ENCODE measurements at regions not wholly inside any gene's neighbourhood (a gene's known extent, or its start where the extent isn't known, plus 50 kb on each side); places are given as distances from the start of the nearest gene placed in this dataset.
"Not testable (repeated sequence)": the region's sequence is repeated elsewhere in the genome, so short reads cannot be mapped to it uniquely, and the experiment has no call there.

GRCh38 chr2:7097353-7097895, 180.2 kb downstream of the RNF144A start:
- no peak overlapping the region for H3K4me3 ChIP-seq (replicated peaks in 1 of 3; ENCODE audit: low read depth in 2 of 3, low read length in 3 of 3)
- intact Hi-C loops (cut with micrococcal nuclease), result loop anchor here (5.0 to 10.0 kb wide), 4 partner anchors 105 to 1587 kb away; partner anchors contain the start of gene ID2 (in 1 of the 2)
- Mint-ChIP-seq H3K4me1 (peaks cover 6% of the 10 kb centered on the region), H3K36me3 (no peaks in the 10 kb centered on the region), H3K27me3 (ENCODE audit: low read depth in 3 of 3) (peaks cover 0 to 7% (median 3%) of the 10 kb centered on the region in 3 donors), H3K9me3 (peaks cover 0 to 5% (median 2%) of the 10 kb centered on the region in 7 donors), H3K27ac (peak overlapping the region in 3 of 7 donors; percentile 1 to 75 (median 32)), H3K4me3 (peak overlapping the region in 1 of 2 donors; percentile 83)
- H3K9me3 ChIP-seq (replicated peaks in 1 of 2; ENCODE audit: control insufficient read depth in 1 of 2, insufficient read depth in 1 of 2, low read length in 2 of 2), result no peaks in the 10 kb centered on the region
- DNase-seq, result peak; percentile 59 to 75 (median 69)
- H3K27me3 ChIP-seq (ENCODE audit: control insufficient read depth in 2 of 2, insufficient read depth in 2 of 2, low read length in 2 of 2), result no peaks in the 10 kb centered on the region
- no peaks in the 10 kb centered on the region for H3K79me2 ChIP-seq (ENCODE audit: insufficient read depth, low read length)
- WGBS (ENCODE audit: insufficient coverage), result 2% methylated on average over 10 of the region's 18 CpGs
- H2AFZ ChIP-seq (ENCODE audit: insufficient read depth, low read depth, low read length, poor library complexity, severe bottlenecking), result peak overlapping the region; percentile 75
- peak overlapping the region; percentile 34 for H3K4me2 ChIP-seq (replicated peaks; ENCODE audit: extremely low read depth, low read length, poor library complexity, severe bottlenecking)
- peaks cover 3 to 4% of the 10 kb centered on the region in 2 donors for H3K4me1 ChIP-seq (ENCODE audit: control insufficient read depth in 1 of 2, insufficient read depth in 2 of 2, low read length in 2 of 2)
- H3K36me3 ChIP-seq (replicated peaks in 1 of 2; ENCODE audit: control insufficient read depth in 1 of 2, insufficient read depth in 2 of 2, low read length in 2 of 2), result no peaks in the 10 kb centered on the region
- no peak overlapping the region for H3K9ac ChIP-seq (ENCODE audit: insufficient read depth, low read length, poor library complexity, severe bottlenecking)
- H3K27ac ChIP-seq (ENCODE audit: low read depth in 1 of 2, low read length in 2 of 2), result no peak overlapping the region
- peak; percentile 97 for TF ChIP-seq CTCF (IDR thresholded peaks at IDR 0.05)
- no peaks in the 10 kb centered on the region for H4K20me1 ChIP-seq (ENCODE audit: insufficient read depth, low read length)

GRCh38 chr2:7098816-7099215, 181.6 kb downstream of the RNF144A start:
- peaks cover 0 to 5% (median 2%) of the 10 kb centered on the region in 7 donors for H3K9me3 Mint-ChIP-seq
- Histone ChIP-seq H3K4me2 (replicated peaks; ENCODE audit: extremely low read depth, low read length, poor library complexity, severe bottlenecking) (no peak overlapping the region), H3K9me3 (replicated peaks in 1 of 2; ENCODE audit: control insufficient read depth in 1 of 2, insufficient read depth in 1 of 2, low read length in 2 of 2) (no peaks in the 10 kb centered on the region), H3K27ac (ENCODE audit: low read depth in 1 of 2, low read length in 2 of 2) (no peak overlapping the region), H3K9ac (ENCODE audit: insufficient read depth, low read length, poor library complexity, severe bottlenecking) (no peak overlapping the region), H3K79me2 (ENCODE audit: insufficient read depth, low read length) (no peaks in the 10 kb centered on the region), H2AFZ (ENCODE audit: insufficient read depth, low read depth, low read length, poor library complexity, severe bottlenecking) (peak overlapping the region; percentile 11), H3K4me3 (replicated peaks in 1 of 3; ENCODE audit: low read depth in 2 of 3, low read length in 3 of 3) (no peak overlapping the region), H3K36me3 (replicated peaks in 1 of 2; ENCODE audit: control insufficient read depth in 1 of 2, insufficient read depth in 2 of 2, low read length in 2 of 2) (no peaks in the 10 kb centered on the region), H3K4me1 (ENCODE audit: control insufficient read depth in 1 of 2, insufficient read depth in 2 of 2, low read length in 2 of 2) (peaks cover 3 to 4% of the 10 kb centered on the region in 2 donors), H4K20me1 (ENCODE audit: insufficient read depth, low read length) (no peaks in the 10 kb centered on the region), H3K27me3 (ENCODE audit: control insufficient read depth in 2 of 2, insufficient read depth in 2 of 2, low read length in 2 of 2) (no peaks in the 10 kb centered on the region)
- intact Hi-C loops (cut with micrococcal nuclease), result loop anchor here (5.0 to 10.0 kb wide), 4 partner anchors 103 to 1586 kb away; partner anchors contain the start of gene ID2 (in 1 of the 2)
- no peak for TF ChIP-seq CTCF (IDR thresholded peaks at IDR 0.05)
- no peak for DNase-seq
- WGBS (ENCODE audit: insufficient coverage), result no CpG with 5 or more reads among the region's 4 CpGs
- H3K4me1 Mint-ChIP-seq, result peaks cover 6% of the 10 kb centered on the region
- H3K4me3 Mint-ChIP-seq, result no peak overlapping the region
- H3K27me3 Mint-ChIP-seq (ENCODE audit: low read depth in 3 of 3), result peaks cover 0 to 7% (median 1%) of the 10 kb centered on the region in 3 donors
- H3K27ac Mint-ChIP-seq, result no peak overlapping the region
- no peaks in the 10 kb centered on the region for H3K36me3 Mint-ChIP-seq

DNA sequence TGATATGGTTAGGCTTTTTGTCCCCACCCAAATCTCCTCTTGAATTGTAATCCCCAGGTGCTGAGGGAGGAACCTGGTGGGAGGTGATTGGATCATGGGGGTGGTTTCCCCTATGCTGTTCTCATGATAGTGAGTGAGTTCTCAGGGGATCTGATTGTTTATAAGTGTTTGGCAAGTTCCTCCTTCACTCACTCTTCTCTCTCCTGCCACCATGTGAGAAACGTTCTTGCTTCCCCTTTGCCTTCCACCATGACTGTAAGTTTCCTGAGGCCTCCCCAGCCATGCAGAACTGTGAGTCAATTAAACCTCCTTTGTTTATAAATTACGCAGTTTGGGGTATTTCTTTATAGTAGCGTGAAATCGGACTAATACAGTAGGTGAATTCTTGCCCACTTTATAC, 182.5 kb downstream of the RNF144A start:
- not testable (repeated sequence) for H3K36me3 ChIP-seq (replicated peaks in 1 of 2; ENCODE audit: control insufficient read depth in 1 of 2, insufficient read depth in 2 of 2, low read length in 2 of 2); H3K4me3 ChIP-seq (replicated peaks in 1 of 3; ENCODE audit: low read depth in 2 of 3, low read length in 3 of 3); H3K9me3 Mint-ChIP-seq; H3K4me1 Mint-ChIP-seq; H3K27ac ChIP-seq (ENCODE audit: low read depth in 1 of 2, low read length in 2 of 2); H4K20me1 ChIP-seq (ENCODE audit: insufficient read depth, low read length); H3K4me1 ChIP-seq (ENCODE audit: control insufficient read depth in 1 of 2, insufficient read depth in 2 of 2, low read length in 2 of 2); H3K27me3 ChIP-seq (ENCODE audit: control insufficient read depth in 2 of 2, insufficient read depth in 2 of 2, low read length in 2 of 2); H3K27me3 Mint-ChIP-seq (ENCODE audit: low read depth in 3 of 3); H2AFZ ChIP-seq (ENCODE audit: insufficient read depth, low read depth, low read length, poor library complexity, severe bottlenecking); H3K36me3 Mint-ChIP-seq; H3K9ac ChIP-seq (ENCODE audit: insufficient read depth, low read length, poor library complexity, severe bottlenecking); H3K4me3 Mint-ChIP-seq; H3K4me2 ChIP-seq (replicated peaks; ENCODE audit: extremely low read depth, low read length, poor library complexity, severe bottlenecking); H3K9me3 ChIP-seq (replicated peaks in 1 of 2; ENCODE audit: control insufficient read depth in 1 of 2, insufficient read depth in 1 of 2, low read length in 2 of 2); H3K79me2 ChIP-seq (ENCODE audit: insufficient read depth, low read length)
- intact Hi-C loops (cut with micrococcal nuclease), result loop anchor here (5.0 to 10.0 kb wide), 4 partner anchors 103 to 1585 kb away; partner anchors contain the start of gene ID2 (in 1 of the 2)
- peak overlapping the region in 1 of 7 donors; percentile 54 for H3K27ac Mint-ChIP-seq
- DNase-seq, result peak in 1 of 3 donors; percentile 26
- no CpG with 5 or more reads among the region's 4 CpGs for WGBS (ENCODE audit: insufficient coverage)

Data from CD14-positive monocyte (primary cell).